Stimulated activated effector memory CD8-positive, alpha-beta T cell treated with anti-CD3 and anti-CD28 coated beads, Interleukin-12 subunit alpha, Interleukin-12 subunit beta, amount 100 ng/mL, for 72 hours (primary cell): ENCODE measurements at regions not wholly inside any gene's neighbourhood (a gene's known extent, or its start where the extent isn't known, plus 50 kb on each side); places are given as distances from the start of the nearest gene placed in this dataset.

ENCODE experiments used
- ATAC-seq: fragments of 150-1000 bp; cut with Tn5 transposase; 2 replicates; pipeline ENCODE4 v1.10.0; 2021
- DNase-seq, 2 donors: peaks; one replicate each; pipeline ENCODE4 v3.0.0; 2021 to 2022; ENCODE audit warnings: low spot score in 2 of 2
- H3K27ac Mint-ChIP-seq: one replicate; pipeline ENCODE4 v1.8.0; 2022; ENCODE audit warnings: mild to moderate bottlenecking, mixed read lengths
- H3K36me3 Mint-ChIP-seq: one replicate; pipeline ENCODE4 v1.8.0; 2022; ENCODE audit warnings: mild to moderate bottlenecking, mixed read lengths
- H3K4me1 Mint-ChIP-seq: one replicate; pipeline ENCODE4 v1.8.0; 2022; ENCODE audit warnings: mixed read lengths
- H3K4me3 Mint-ChIP-seq: one replicate; pipeline ENCODE4 v1.8.0; 2022; ENCODE audit warnings: mild to moderate bottlenecking, mixed read lengths
- H3K9me3 Mint-ChIP-seq: one replicate; pipeline ENCODE4 v1.8.0; 2022; ENCODE audit warnings: mixed read lengths

- H3K36me3 Mint-ChIP-seq = no peaks in the 10 kb centered on the region
- H3K4me1 Mint-ChIP-seq = no peaks in the 10 kb centered on the region
- no peak overlapping the region for H3K27ac Mint-ChIP-seq
- no peaks in the 10 kb centered on the region for H3K9me3 Mint-ChIP-seq
- DNase-seq = no peak
- no peak for ATAC-seq
- H3K4me3 Mint-ChIP-seq = no peak overlapping the region
These were observed 293.4 kb upstream of the MSX2 start for GRCh38 chr5:174430940-174431339.

- Mint-ChIP-seq H3K4me3 (no peak overlapping the region), H3K9me3 (no peaks in the 10 kb centered on the region), H3K4me1 (no peaks in the 10 kb centered on the region), H3K36me3 (no peaks in the 10 kb centered on the region), H3K27ac (no peak overlapping the region)
- ATAC-seq = no peak
- DNase-seq = no peak
These were observed 292.9 kb upstream of the MSX2 start for GRCh38 chr5:174431504-174431903.

DNA sequence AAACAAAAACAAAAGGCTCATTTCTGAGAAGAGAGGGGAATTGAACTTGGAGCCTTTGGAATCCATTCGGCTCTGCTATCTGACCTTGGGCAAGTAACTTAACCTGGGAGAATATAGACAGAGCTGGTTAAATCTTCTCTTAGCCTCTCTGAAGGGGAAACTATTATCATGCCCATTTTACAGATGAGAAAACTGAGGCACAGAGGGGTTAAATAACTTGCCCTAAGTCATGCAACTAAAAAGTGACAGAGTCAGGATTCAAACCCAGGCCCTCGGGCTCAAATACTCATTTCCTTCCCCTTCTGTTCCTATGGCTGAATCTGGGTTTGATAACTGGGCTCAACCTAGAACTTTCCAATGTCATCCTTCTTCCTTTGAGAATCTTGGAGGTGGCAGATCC lies 291.3 kb upstream of the MSX2 start:
- Mint-ChIP-seq H3K4me3 (no peak overlapping the region), H3K36me3 (no peaks in the 10 kb centered on the region)
- no peak for DNase-seq

GRCh38 chr5:174436750-174437149 lies 287.6 kb upstream of the MSX2 start:
- Mint-ChIP-seq H3K27ac (no peak overlapping the region), H3K9me3 (peaks cover 9% of the 10 kb centered on the region), H3K36me3 (no peaks in the 10 kb centered on the region), H3K4me1 (no peaks in the 10 kb centered on the region), H3K4me3 (no peak overlapping the region)
- DNase-seq (no peak), ATAC-seq (no peak)

More for the DNA sequence above, 291.3 kb upstream of the MSX2 start:
- peaks cover 3% of the 10 kb centered on the region for H3K9me3 Mint-ChIP-seq
- no peak overlapping the region for H3K27ac Mint-ChIP-seq
- no peak for ATAC-seq
- H3K4me1 Mint-ChIP-seq = no peaks in the 10 kb centered on the region

DNA sequence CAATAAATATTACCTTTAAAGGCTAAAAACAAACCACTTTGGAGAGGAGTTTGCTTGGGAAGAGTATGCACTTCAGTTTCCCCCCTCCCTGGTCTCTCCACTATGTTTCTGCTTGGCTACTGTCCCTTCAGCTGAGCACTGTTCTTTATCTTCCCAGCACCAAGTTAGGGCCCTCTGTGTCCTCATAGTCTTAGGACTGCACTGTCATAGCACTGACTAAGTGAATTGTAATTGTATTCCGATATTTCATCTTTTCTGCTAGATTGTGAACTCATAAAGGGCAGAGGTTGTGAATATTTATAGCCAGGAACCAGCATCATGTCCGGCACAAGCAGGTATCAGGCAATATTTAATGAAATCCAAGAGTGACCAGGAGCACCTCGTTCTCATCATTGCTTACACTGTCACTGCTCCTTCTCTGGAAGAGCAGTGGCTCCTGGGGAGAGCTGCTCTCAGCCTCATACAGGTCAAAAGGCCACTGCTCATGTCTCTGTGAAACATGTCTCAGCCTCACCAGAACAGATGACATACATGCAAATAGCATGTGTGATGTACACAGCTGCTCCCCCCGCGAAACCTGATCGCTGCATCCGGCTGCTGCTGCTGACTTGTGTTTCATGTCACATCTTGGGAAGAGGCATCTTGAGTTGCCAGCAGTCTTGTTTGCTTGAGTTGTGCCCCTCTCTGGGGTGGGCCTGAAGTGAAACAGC lies 279.7 kb upstream of the MSX2 start:
- no peaks in the 10 kb centered on the region for H3K36me3 Mint-ChIP-seq
- no peak overlapping the region for H3K27ac Mint-ChIP-seq
- no peak overlapping the region for H3K4me3 Mint-ChIP-seq
- peaks cover 7% of the 10 kb centered on the region for H3K9me3 Mint-ChIP-seq
- no peak for DNase-seq
- no peaks in the 10 kb centered on the region for H3K4me1 Mint-ChIP-seq
- ATAC-seq = no peak

DNA sequence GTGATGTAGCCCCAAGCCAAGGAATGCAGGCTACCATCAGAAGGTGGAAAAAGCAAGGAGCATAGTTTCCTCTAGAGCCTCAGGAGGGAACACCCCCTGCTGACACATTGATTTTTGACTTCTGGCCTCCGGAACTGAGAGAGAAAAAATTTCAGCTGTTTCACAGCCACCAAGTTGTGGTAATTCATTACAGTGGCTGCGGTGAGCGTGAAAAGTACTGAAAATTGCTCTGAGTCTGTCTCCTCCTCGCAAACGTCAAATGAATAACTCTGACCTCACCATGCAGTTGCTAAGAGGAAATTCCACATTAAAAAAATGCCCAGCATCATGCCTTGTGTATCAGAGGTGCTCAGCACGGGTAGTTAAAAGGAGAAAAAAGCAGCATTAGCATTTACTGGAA lies 277.9 kb upstream of the MSX2 start:
- Mint-ChIP-seq H3K4me3 (no peak overlapping the region), H3K36me3 (no peaks in the 10 kb centered on the region), H3K4me1 (no peaks in the 10 kb centered on the region), H3K27ac (no peak overlapping the region), H3K9me3 (peaks cover 3% of the 10 kb centered on the region)
- no peak for ATAC-seq
- no peak for DNase-seq

GRCh38 chr5:174446988-174447387 lies 277.4 kb upstream of the MSX2 start:
- no peak for DNase-seq
- Mint-ChIP-seq H3K9me3 (peaks cover 3% of the 10 kb centered on the region), H3K27ac (no peak overlapping the region), H3K4me3 (no peak overlapping the region), H3K4me1 (no peaks in the 10 kb centered on the region), H3K36me3 (no peaks in the 10 kb centered on the region)
- no peak for ATAC-seq

- Mint-ChIP-seq H3K9me3 (peaks cover 3% of the 10 kb centered on the region), H3K4me3 (no peak overlapping the region), H3K36me3 (no peaks in the 10 kb centered on the region), H3K4me1 (no peaks in the 10 kb centered on the region), H3K27ac (no peak overlapping the region)
- no peak for ATAC-seq
- DNase-seq = no peak
These were observed 276.3 kb upstream of the MSX2 start for GRCh38 chr5:174448041-174448440.

DNA sequence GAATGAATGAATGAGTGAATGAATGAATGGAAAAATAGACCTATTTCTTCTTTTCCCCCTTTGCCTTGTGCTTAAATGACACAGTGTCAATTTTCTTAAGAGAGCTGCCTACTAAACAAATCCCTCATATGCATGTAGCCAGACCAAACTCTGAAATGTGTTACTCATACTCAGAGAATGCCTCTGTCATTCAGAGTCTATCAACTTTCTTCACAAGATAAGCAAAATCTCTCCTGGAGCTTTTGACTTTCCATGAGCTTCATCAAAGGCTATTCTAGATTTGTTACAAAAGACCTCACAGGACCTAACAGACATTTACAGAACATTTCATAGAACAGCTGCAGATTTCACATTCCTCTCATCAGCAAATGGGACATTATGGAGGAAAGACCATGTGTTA lies 275.7 kb upstream of the MSX2 start:
- no peak for DNase-seq
- Mint-ChIP-seq H3K36me3 (no peaks in the 10 kb centered on the region), H3K27ac (no peak overlapping the region), H3K9me3 (peaks cover 2% of the 10 kb centered on the region), H3K4me3 (no peak overlapping the region), H3K4me1 (no peaks in the 10 kb centered on the region)
- ATAC-seq = no peak

DNA sequence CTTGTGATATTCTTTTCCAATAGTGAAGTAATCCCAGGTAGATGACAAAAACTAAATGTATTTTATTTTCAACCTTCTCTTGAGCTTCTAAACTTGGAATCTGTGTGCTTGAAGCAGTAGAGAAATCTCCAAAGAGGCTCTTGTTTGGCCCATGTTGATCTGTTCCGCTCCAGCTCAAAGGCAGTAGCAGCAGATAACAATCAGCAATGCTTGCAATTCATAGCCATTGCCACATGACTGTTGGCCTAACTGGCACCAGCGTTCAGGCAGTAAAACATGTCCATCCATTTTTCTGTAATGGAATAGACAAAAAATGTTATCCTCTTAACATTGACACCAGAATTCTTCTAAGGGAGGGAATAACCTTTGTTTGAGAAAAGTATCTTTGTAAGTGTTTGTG lies 270.7 kb upstream of the MSX2 start:
- Mint-ChIP-seq H3K27ac (no peak overlapping the region), H3K4me3 (no peak overlapping the region)

DNA sequence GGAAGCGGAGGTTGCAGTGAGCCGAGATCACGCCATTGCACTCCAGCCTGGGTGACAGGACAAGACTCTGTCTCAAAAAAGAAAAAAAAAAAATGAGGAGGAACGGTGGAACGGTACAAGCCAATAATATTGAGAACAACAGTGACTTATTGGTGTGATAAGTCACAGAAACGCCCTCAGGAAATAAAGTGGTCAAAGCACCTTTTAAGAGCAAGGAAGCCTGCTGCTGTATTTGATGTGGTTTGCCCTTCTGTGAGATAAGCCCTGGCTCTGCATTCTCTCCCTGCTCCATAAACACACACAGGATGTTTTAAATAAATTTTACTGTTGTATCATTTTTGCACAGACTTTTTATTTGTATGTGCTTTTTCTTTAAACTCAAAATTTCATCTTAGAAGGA lies 269.9 kb upstream of the MSX2 start:
- Mint-ChIP-seq H3K4me3 (no peak overlapping the region), H3K9me3 (peaks cover 3% of the 10 kb centered on the region), H3K27ac (no peak overlapping the region), H3K36me3 (no peaks in the 10 kb centered on the region), H3K4me1 (no peaks in the 10 kb centered on the region)
- ATAC-seq (no peak), DNase-seq (no peak)

More for the DNA sequence above, 270.7 kb upstream of the MSX2 start:
- Mint-ChIP-seq H3K36me3 (no peaks in the 10 kb centered on the region), H3K9me3 (peaks cover 3% of the 10 kb centered on the region), H3K4me1 (no peaks in the 10 kb centered on the region)
- ATAC-seq (no peak), DNase-seq (no peak)

DNA sequence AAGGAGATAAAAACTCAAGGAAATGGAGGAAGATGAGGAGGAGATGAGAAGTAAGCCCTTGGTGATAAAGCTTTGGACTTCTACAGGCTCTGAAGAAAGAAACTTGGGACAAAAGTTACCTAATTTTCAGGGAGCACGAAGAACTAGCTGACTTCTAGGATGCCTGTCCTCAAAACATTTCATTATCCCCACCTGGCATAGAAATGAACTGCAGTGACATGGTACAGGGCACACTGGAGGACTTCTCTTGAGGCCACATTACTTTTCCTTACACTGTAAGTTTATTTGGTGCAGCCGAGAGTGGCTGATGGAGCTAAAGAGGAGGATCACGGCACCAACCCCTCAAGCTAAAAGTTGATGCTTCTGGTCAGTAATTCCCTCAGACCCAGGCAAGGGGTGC lies 269.5 kb upstream of the MSX2 start:
- Mint-ChIP-seq H3K4me1 (no peaks in the 10 kb centered on the region), H3K27ac (no peak overlapping the region), H3K36me3 (no peaks in the 10 kb centered on the region), H3K9me3 (peaks cover 3% of the 10 kb centered on the region), H3K4me3 (no peak overlapping the region)
- ATAC-seq (no peak), DNase-seq (no peak)

- no peak overlapping the region for H3K4me3 Mint-ChIP-seq
- DNase-seq (no peak), ATAC-seq (no peak)
- no peaks in the 10 kb centered on the region for H3K36me3 Mint-ChIP-seq
- H3K4me1 Mint-ChIP-seq = no peaks in the 10 kb centered on the region
- H3K9me3 Mint-ChIP-seq = peaks cover 3% of the 10 kb centered on the region
- no peak overlapping the region for H3K27ac Mint-ChIP-seq
These were observed 269.1 kb upstream of the MSX2 start for GRCh38 chr5:174455301-174455700.

DNA sequence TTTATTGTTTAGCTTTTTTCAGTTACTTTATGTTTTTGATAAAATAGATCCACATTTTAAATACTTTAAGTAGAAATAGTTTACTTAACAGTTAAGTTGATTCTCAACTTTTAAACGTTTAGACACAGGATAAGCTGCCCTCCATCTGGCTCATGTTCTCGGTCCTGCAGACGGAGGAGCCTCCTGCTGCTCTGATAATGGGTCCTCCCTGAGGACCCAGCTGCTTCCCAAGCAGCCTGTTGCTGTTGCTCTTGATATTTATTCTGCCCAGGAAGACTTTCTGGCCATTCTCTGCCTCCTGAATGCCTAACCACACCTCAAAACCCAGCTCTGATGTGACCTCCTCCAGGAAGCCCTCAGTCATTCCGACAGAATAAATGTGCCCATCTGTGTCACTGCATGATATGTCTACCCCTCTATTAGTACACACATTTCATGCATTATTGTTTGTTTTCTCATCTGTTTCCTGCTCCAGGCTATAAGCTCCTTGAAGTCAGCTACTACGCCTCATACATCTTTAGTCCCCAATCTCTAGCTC lies 267.2 kb upstream of the MSX2 start:
- ATAC-seq (no peak), DNase-seq (no peak)
- Mint-ChIP-seq H3K4me3 (no peak overlapping the region), H3K27ac (no peak overlapping the region), H3K36me3 (no peaks in the 10 kb centered on the region), H3K4me1 (no peaks in the 10 kb centered on the region), H3K9me3 (peaks cover 7% of the 10 kb centered on the region)

DNA sequence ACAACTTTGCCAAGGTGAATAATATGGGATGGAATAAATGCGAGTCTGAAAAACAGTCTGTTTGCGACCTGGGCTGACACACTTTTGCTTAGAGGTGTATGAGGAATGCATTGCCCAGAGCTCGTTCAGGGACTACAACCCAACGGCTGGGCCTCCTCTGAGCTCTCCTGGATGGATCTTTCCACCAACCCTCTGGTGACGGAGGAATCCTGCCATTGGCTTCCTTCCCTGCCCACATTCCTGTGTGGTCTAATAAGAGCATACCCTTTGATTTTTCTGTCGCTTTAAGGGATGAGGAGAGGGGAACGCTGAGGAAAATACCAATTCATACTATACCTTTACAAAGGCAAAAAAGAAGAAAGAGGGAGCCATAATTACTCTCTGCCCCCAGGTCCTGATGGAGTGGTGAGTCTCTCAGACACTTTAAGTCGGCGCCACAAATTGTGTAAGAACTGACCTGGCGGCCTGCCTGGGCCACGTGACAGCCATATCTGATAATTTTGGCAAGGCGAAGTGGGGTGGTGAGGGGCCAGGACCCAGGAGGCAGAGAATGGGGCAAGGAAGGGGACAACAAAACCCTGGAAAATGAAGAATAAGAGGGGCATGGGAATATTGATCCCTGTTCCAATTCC lies 265.2 kb upstream of the MSX2 start:
- Mint-ChIP-seq H3K4me3 (no peak overlapping the region), H3K36me3 (no peaks in the 10 kb centered on the region), H3K4me1 (no peaks in the 10 kb centered on the region), H3K27ac (no peak overlapping the region), H3K9me3 (peaks cover 7% of the 10 kb centered on the region)
- DNase-seq (no peak), ATAC-seq (no peak)

DNA sequence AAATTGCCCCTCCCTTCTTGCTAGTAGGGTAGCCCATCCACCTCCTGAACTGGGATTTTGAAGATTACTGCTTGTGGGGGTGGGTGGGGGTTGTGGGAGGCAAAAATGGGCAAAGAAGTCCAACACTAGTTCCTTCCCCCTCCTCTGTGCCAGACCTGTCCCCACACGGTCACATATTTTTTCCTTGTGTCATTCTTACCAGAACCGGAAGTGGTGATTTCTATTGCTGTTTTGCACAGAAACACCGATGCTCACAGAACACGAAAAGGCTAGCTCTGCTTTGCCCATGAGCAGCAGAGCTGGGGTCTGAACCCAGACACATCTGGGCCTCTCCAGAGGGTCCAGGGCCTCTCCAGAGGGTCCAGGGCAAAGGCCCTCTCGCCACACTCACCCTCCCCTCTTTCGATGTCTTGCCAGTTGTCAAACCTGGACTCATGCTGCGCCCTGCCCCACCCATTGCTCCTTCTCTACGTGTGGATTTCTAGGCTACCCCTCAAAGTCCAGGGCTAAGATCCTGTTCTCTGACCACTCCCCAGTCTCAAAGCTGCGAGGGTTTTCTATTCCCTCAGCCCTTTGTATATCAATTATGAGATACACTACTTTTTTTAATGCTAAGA lies 264.4 kb upstream of the MSX2 start:
- Mint-ChIP-seq H3K9me3 (peaks cover 7% of the 10 kb centered on the region), H3K27ac (no peak overlapping the region), H3K36me3 (no peaks in the 10 kb centered on the region), H3K4me3 (no peak overlapping the region), H3K4me1 (no peaks in the 10 kb centered on the region)
- ATAC-seq (no peak), DNase-seq (no peak)
